GM18517 (cell line): ENCODE measurements at regions not wholly inside any gene's neighbourhood (a gene's known extent, or its start where the extent isn't known, plus 50 kb on each side); places are given as distances from the start of the nearest gene placed in this dataset.
"Not testable (repeated sequence)": the region's sequence is repeated elsewhere in the genome, so short reads cannot be mapped to it uniquely, and the experiment has no call there.

Experiments used
- ATAC-seq: cut with Tn5 transposase; IDR thresholded peaks from one replicate; pipeline ENCODE4 v1.9.1; 2021; ENCODE audit warnings: mild to moderate bottlenecking, moderate library complexity; ENCODE audit not compliant: unreplicated experiment

GRCh38 chr4:159780196-159780922 lies 677.5 kb downstream of the RAPGEF2 start:
- no peak for ATAC-seq

DNA sequence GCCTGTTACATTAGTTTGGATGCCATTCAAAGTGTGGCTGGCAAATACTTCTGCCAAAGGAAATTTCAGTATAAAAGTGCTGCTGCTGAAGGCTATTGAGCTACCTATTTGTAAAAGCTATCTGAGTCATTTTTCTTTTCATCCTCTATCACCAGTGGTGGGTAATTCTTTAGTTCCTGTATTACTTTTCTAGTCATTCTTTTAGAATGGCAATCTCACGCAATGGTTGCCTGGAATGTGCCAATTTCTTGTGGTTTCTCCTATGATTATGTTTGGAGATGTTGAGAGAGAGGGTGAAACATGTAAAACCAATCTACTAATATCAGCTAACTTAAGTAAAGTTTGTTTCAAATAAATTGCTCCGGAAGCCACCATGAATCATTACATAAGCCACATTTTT lies 685.0 kb downstream of the RAPGEF2 start:
- no peak for ATAC-seq

DNA sequence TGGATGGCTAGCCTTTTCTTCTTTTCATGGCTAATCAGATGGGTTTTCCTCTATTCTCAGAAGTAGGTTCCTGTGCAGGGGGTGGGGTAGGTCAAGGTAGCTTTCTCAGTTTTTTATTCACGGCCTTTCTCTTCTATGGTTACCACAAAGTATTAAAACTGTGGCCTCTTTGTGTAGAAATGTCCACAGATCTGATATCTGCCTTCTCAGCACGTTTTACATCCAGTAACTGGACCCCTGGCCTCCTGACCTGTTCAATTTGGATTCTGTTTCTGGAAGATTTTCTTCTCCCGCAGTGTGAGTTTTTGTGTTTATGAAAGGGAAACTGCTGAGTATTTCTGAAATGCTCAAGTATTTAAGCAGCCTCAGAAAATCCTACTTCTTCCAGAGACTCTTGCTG lies 688.5 kb downstream of the RAPGEF2 start:
- no peak for ATAC-seq

DNA sequence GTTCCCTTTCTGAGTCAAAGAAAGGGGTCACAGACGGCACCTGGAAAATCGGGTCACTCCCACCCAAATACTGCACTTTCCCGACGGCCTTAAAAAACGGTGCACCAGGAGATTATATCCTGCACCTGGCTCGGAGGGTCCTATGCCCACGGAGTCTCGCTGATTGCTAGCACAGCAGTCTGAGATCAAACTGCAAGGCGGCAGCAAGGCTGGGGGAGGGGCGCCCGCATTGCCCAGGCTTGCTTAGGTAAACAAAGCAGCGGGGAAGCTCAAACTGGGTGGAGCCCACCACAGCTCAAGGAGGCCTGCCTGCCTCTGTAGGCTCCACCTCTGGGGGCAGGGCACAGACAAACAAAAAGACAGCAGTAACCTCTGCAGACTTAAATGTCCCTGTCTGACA lies 701.7 kb downstream of the RAPGEF2 start:
- not testable (repeated sequence) for ATAC-seq

DNA sequence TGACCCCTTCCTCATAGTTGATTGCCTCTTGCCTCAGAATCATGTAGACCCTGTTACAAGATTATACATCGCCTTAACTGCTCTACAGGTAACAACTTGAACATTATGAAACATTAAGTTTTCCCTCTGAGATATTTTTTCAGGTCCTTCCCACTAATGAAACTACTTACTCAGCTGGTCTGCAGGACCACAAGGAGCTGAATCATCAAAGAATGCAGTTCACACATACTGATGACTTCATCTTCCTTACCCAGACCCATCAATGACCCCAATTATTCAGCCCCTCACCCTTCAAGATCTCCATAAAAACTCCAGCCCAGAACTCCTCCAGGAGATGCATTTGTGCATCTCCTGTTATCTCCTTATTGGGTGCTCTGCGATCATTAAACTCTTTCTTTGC lies 720.9 kb downstream of the RAPGEF2 start:
- ATAC-seq, result no peak

GRCh38 chr4:159828687-159829086 lies 725.8 kb downstream of the RAPGEF2 start:
- ATAC-seq, result no peak

DNA sequence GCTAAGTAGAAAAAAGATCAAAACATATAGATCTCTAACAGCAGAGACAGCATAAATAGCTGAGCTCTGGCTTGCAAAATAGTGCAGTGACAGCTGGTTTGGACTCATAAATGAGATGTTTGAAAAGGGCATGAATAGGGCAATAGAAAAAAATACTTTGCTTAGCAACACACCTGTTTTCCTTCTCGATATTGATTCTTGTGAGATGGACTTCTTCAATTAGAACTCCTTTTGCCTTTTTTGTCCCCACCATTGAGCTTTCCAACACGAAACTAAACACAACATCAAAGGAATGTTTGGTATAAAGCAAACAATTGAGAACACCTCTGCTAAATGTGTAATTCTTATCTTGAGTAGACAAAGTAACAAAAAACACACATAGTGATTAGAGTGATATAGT lies 726.3 kb downstream of the RAPGEF2 start:
- ATAC-seq, result no peak

- ATAC-seq, result no peak
These were observed 734.2 kb downstream of the RAPGEF2 start for GRCh38 chr4:159837071-159837470.

- no peak for ATAC-seq
These were observed 752.9 kb downstream of the RAPGEF2 start for GRCh38 chr4:159855731-159856130.

- ATAC-seq, result no peak
These were observed 753.6 kb downstream of the RAPGEF2 start for GRCh38 chr4:159856451-159856850.

GRCh38 chr4:159859656-159860148 lies 756.8 kb downstream of the RAPGEF2 start:
- no peak for ATAC-seq

DNA sequence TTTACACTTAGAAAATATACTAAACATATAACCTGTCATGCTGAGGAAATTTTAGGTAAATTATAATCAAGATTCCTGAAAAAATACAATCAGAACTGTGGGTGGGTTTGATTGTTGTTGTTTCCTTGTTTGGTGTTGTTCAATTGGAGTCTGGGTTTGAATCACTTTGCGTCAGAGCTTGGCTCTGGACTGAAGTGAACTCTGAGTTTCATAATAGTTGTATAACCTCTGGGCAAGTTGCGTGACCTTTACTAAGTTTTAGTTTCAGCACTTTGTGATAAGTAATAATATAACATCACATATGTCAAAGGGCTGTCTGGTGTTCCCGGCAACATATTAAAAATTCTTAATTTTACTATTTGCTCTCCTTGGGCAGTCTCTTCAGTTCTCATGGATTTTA lies 758.1 kb downstream of the RAPGEF2 start:
- ATAC-seq, result no peak

GRCh38 chr4:159864337-159864736 lies 761.5 kb downstream of the RAPGEF2 start:
- ATAC-seq, result no peak

DNA sequence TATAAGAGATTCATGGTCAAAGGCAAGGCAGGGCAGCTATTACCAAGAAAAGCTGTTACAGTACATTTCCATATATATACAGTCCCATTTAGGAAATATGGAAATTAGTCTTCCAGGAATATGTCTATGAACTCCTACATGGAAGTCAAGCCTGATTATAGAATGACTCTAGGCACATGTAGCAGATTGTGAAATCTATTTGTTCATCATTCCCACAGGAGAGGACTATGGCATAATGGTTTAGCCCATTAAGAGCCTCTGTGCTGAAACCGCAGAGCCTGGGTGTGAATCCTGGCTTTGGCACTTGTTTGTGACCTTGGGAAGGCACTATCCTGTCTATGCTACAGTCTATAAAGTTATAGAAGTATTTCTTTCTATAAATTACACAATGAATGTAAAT lies 764.8 kb downstream of the RAPGEF2 start:
- no peak for ATAC-seq

DNA sequence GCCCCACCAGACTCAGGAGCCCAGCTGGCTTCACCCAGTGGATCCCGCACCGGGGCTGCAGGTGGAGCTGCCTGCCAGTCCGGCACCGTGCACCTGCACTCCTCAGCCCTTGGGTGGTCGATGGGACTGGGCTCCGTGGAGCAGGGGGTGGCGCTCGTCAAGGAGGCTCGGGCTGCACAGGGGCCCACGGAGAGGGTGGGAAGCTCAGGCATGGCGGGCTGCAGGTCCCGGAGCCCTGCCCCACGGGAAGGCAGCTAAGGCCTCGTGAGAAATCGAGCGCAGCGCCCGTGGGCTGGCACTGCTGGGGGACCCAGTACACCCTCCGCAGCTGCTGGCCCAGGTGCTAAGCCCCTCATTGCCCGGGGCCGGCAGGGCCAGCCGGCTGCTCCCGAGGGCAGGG lies 766.1 kb downstream of the RAPGEF2 start:
- not testable (repeated sequence) for ATAC-seq

DNA sequence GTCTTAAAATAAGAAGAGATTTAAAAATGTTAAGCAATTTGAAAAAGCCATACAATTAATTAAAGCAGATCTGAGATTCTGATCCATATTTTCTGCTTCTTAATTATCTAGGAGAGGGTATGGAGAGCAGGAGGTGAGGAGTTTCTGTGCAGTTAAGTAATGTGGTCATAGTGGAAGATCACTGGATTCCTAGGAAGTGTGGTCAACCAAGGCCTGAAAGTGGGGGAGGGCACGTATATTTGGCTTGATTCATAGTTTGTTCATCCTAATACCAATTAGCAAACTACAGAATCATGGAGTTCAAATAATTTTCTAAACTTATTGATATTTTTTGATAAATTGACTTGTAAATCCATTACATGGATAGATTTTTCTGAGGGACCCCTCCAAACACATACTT lies 768.3 kb downstream of the RAPGEF2 start:
- no peak for ATAC-seq

- no peak for ATAC-seq
These were observed 778.3 kb downstream of the RAPGEF2 start for GRCh38 chr4:159881158-159881557.

DNA sequence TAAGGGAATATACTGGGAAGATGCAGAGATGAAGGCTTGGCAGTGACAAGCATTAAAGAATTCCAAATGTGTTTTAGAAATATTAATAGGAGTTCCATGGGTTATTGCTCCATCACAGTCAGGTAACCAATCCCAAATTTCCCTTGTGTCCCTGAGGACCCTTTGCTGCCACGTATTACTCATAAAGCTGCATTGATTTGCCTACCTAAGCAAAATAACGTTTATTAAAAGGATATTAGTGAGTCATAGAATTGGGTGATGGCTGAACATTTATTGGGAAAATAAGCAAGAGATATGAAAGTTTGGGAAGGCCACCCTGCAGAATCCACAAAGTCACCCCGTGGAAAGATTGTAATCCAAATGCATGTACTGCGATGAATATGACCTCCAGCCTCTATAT lies 782.1 kb downstream of the RAPGEF2 start:
- no peak for ATAC-seq

- no peak for ATAC-seq
These were observed 796.7 kb downstream of the RAPGEF2 start for GRCh38 chr4:159899596-159899995.

DNA sequence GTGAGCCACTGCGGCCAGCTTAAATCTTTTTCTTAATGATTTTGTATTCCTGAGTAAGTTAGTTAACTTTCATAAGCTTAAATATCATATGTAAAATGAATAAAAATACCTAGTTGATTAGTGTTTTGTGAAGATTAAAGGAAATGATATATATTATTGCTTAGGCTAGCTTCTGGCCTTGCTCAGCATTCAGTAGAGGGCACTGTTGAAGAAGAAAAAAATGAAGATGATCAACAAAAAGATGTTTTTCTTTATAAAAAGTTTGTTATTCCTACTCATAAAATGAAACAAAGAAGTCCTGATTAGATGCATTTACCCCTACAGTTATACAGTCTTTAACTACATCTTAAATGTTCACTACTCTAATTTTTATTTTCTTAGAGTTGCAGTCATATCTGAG lies 797.7 kb downstream of the RAPGEF2 start:
- no peak for ATAC-seq

DNA sequence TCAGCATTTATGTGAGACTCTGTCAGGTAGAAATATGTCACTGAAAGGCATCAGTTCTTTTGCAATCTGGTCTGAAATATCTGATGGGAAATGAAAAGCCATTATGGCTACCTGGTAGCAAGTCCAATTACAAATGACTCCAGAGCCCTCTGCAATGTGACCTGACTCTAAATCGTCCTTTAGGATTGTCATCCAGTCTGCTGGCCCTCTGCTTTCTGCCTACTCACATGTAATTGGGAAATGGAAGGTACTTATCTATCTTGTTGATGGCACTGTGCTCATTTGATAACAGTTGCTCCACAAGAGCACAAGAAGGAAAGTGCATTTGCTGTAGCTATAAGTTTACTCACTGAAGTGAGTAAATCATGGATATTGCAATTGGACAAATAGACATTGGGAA lies 799.8 kb downstream of the RAPGEF2 start:
- ATAC-seq, result no peak

GRCh38 chr4:159904906-159905305 lies 802.0 kb downstream of the RAPGEF2 start:
- no peak for ATAC-seq

GRCh38 chr4:159906051-159906450 lies 803.2 kb downstream of the RAPGEF2 start:
- ATAC-seq, result no peak
